K562 (cell line): ENCODE measurements at regions not wholly inside any gene's neighbourhood (a gene's known extent, or its start where the extent isn't known, plus 50 kb on each side); places are given as distances from the start of the nearest gene placed in this dataset.

Experiments used
- ATAC-seq: fragments of 200-7000 bp; cut with Tn5 transposase; 3 replicates; pipeline ENCODE4 v1.9.1; 2020; ENCODE audit warnings: moderate library complexity
- BruUV-seq: library from RNA; stranded (reverse); fragments of 400-500 nt; replicated peaks from 2 replicates; lab custom pipeline; 2021; lab: Mats Ljungman, UMichigan
- CTCF ChIA-PET: fragments of 300-600 bp; formaldehyde crosslinking; extraction: SDS; loops from one replicate; lab custom pipeline; 2021; ENCODE audit warnings: low intra/inter-chr PET ratio; lab: Yijun Ruan, JAX
- POLR2A ChIA-PET: fragments of 300-600, 350-650 bp; sonication (Branson Sonifier 250); formaldehyde crosslinking; extraction: SDS; loops from one replicate; lab custom pipeline; 2021; ENCODE audit warnings: antibody characterized with exemption, inconsistent platforms; lab: Yijun Ruan, JAX
- DNase-seq, 4 experiments: peaks; one replicate each; pipeline versions ENCODE4 v3.0.0 to v3.0.0-alpha.2; 2011 to 2018; ENCODE audit warnings: low spot score in 3 of 4, mixed read lengths in 3 of 4; ENCODE audit errors: extremely low read depth in 1 of 4
- FAIRE-seq: peaks from 2 replicates; lab custom pipeline; 2011; peaks lifted over from hg19 to GRCh38; lab: Jason Lieb, UNC
- H2AFZ ChIP-seq: 2 replicates; pipeline ENCODE4 v1.6.0; 2011; ENCODE audit warnings: low read depth, low read length, control low read depth, inconsistent platforms
- H3K27ac ChIP-seq: fragments of 200-600 bp; 3 replicates; pipeline ENCODE4 v1.8.0; 2011; ENCODE audit warnings: low read depth, mild to moderate bottlenecking, control low read depth, inconsistent platforms, low read length, moderate library complexity, mixed read lengths; ENCODE audit errors: extremely low read depth
- H3K27me3 ChIP-seq, 2 experiments: fragments of 300-600 bp in 1 of 2; 2 replicates in 1 of 2; 3 replicates in 1 of 2; pipeline versions ENCODE4 v1.6.0 to v1.8.0; 2011; ENCODE audit warnings: inconsistent platforms in 2 of 2, low read length in 2 of 2, mild to moderate bottlenecking in 1 of 2, mixed read lengths in 1 of 2, moderate library complexity in 1 of 2; ENCODE audit not compliant: control insufficient read depth in 2 of 2, insufficient read depth in 2 of 2
- H3K36me3 ChIP-seq: fragments of 300-600 bp; 3 replicates; pipeline ENCODE4 v1.8.0; 2011; ENCODE audit warnings: mild to moderate bottlenecking, low read length, inconsistent platforms; ENCODE audit not compliant: control insufficient read depth, insufficient read depth
- H3K4me1 ChIP-seq, 2 experiments: fragments of 200-600 bp in 1 of 2; replicated peaks in 1 of 2; 2 replicates in 1 of 2; 3 replicates in 1 of 2; pipeline versions ENCODE4 v1.5.1 to v1.8.0; 2011; ENCODE audit warnings: inconsistent platforms in 2 of 2, low read length in 2 of 2, mild to moderate bottlenecking in 1 of 2, mixed read lengths in 1 of 2, moderate library complexity in 1 of 2; ENCODE audit not compliant: control insufficient read depth in 2 of 2, insufficient read depth in 2 of 2
- H3K4me2 ChIP-seq: 2 replicates; pipeline ENCODE4 v1.6.1; 2011; ENCODE audit warnings: low read length, control low read depth, inconsistent platforms, mixed read lengths; ENCODE audit not compliant: insufficient read depth
- H3K4me3 ChIP-seq: fragments of 200-600 bp; sonication (generic), shearing (Covaris generic); 2 replicates; pipeline ENCODE4 v1.5.1; 2016; ENCODE audit warnings: control low read depth, inconsistent platforms
- H3K79me2 ChIP-seq: fragments of 200-600 bp; 3 replicates; pipeline ENCODE4 v1.8.0; 2011; ENCODE audit warnings: low read length, inconsistent platforms; ENCODE audit not compliant: control insufficient read depth, insufficient read depth
- H3K9ac ChIP-seq, 2 experiments: 2 replicates each; pipeline versions ENCODE4 v1.6.0 to v1.6.1; 2011; ENCODE audit warnings: low read depth in 2 of 2, low read length in 2 of 2, control low read depth in 1 of 2, inconsistent platforms in 1 of 2, mild to moderate bottlenecking in 1 of 2, mixed read lengths in 1 of 2; ENCODE audit not compliant: insufficient read depth in 1 of 2
- H3K9me1 ChIP-seq: one replicate; pipeline ENCODE4 v1.6.0; 2011; ENCODE audit warnings: inconsistent platforms, mild to moderate bottlenecking, low read length, moderate library complexity; ENCODE audit not compliant: control insufficient read depth, insufficient read depth
- H3K9me3 ChIP-seq: replicated peaks from 2 replicates; pipeline ENCODE4 v1.5.1; 2011; ENCODE audit warnings: low read depth, low read length, inconsistent platforms; ENCODE audit not compliant: control insufficient read depth, insufficient read depth
- H4K20me1 ChIP-seq: replicated peaks from 2 replicates; pipeline ENCODE4 v1.6.1; 2011; ENCODE audit warnings: low read length, inconsistent platforms, mixed read lengths; ENCODE audit not compliant: control insufficient read depth, insufficient read depth
- DDX20 ChIP-seq: fragments of 450-650 bp; IDR thresholded peaks from 2 replicates; pipeline ENCODE4 v1.6.1; 2016; ENCODE audit warnings: missing genetic modification characterization, low read depth, mild to moderate bottlenecking, missing compliant biosample characterization, moderate library complexity
- ELK3 ChIP-seq: fragments of 450-650 bp; formaldehyde crosslinking; IDR thresholded peaks from 2 replicates; pipeline ENCODE4 v1.4.0; 2020; ENCODE audit warnings: mild to moderate bottlenecking
- FOXA3 ChIP-seq, 2 experiments: fragments of 450-650 bp in 1 of 2; sonication (generic) in 1 of 2; formaldehyde crosslinking; IDR thresholded peaks in 1 of 2; conservative IDR thresholded peaks in 1 of 2; 2 replicates each; pipeline versions ENCODE4 v1.4.0 to v1.8.0; 2020 to 2022; ENCODE audit warnings: mild to moderate bottlenecking in 2 of 2, missing genetic modification reagents in 1 of 2
- JUNB ChIP-seq: fragments of 450-650 bp; formaldehyde crosslinking; conservative IDR thresholded peaks from 2 replicates; pipeline ENCODE4 v1.4.0; 2020; ENCODE audit warnings: mild to moderate bottlenecking
- SP1 ChIP-seq: sonication (generic); formaldehyde crosslinking; IDR thresholded peaks from 2 replicates; pipeline ENCODE4 v1.8.1; 2022; ENCODE audit warnings: mild to moderate bottlenecking, missing genetic modification reagents
- SREBF1 ChIP-seq: fragments of 150-350 bp; IDR thresholded peaks from 2 replicates; pipeline ENCODE4 v1.6.1; 2014; ENCODE audit warnings: antibody characterized with exemption, low read depth, low read length, borderline replicate concordance
- TCF7 ChIP-seq: sonication (generic); IDR thresholded peaks from 2 replicates; pipeline ENCODE4 v1.6.1; 2016; ENCODE audit warnings: antibody characterized with exemption, borderline replicate concordance
- ZBTB40 ChIP-seq, 2 experiments: fragments of 450-650 bp in 1 of 2; sonication (generic) in 1 of 2; formaldehyde crosslinking in 1 of 2; IDR thresholded peaks; 2 replicates each; pipeline versions ENCODE4 v1.7.1 to v1.9.0; 2016 to 2022; ENCODE audit warnings: inconsistent platforms in 1 of 2, mild to moderate bottlenecking in 1 of 2, missing genetic modification reagents in 1 of 2
- ZNF165 ChIP-seq: fragments of 250-450 bp; sonication (Bioruptor Pico); IDR thresholded peaks from 2 replicates; pipeline ENCODE4 v1.4.0; 2020; ENCODE audit warnings: borderline replicate concordance
- ZNF644 ChIP-seq: fragments of 200-800 bp; sonication (Bioruptor generic); IDR thresholded peaks from 2 replicates; pipeline ENCODE4 v1.6.1; 2016; ENCODE audit warnings: low read depth, missing genetic modification characterization, missing compliant biosample characterization
- WGBS: fragments of 100-300 bp; shearing (Covaris generic); methylation state at CpG from one replicate; pipeline ENCODE4 v1.1.6; 2016; ENCODE audit warnings: low coverage, mixed read lengths; ENCODE audit not compliant: insufficient coverage; ENCODE audit errors: missing lambda C conversion rate; 5-methylcytosine and 5-hydroxymethylcytosine counted together
- in situ Hi-C: fragments of 300-500 bp; cut with MboI; formaldehyde crosslinking; loops from 4 replicates; pipeline ENCODE4 v1.15.0; 2018; ENCODE audit warnings: inconsistent platforms, mixed read lengths
- intact Hi-C: fragments of 100-400 bp; cut with micrococcal nuclease; formaldehyde crosslinking; loops from 2 replicates; pipeline ENCODE4 v1.14.2; 2022

- BruUV-seq = no TSS peak
- Histone ChIP-seq H3K4me2 (no peak overlapping the region), H3K9me3 (no peaks in the 10 kb centered on the region), H3K27me3 (peaks cover 16 to 55% of the 10 kb centered on the region in 2 experiments), H3K79me2 (no peaks in the 10 kb centered on the region), H3K9me1 (no peaks in the 10 kb centered on the region), H2AFZ (no peak overlapping the region), H3K4me3 (no peak overlapping the region), H3K27ac (no peak overlapping the region), H4K20me1 (no peaks in the 10 kb centered on the region), H3K9ac (no peak overlapping the region), H3K4me1 (no peaks in the 10 kb centered on the region), H3K36me3 (no peaks in the 10 kb centered on the region)
- no peak for ATAC-seq
- POLR2A ChIA-PET = interaction anchor here (1.0 kb wide), 1 partner anchor 111 kb away, joined by 3 read pairs; no protein-coding TSS in a partner anchor
- CTCF ChIA-PET = interaction anchor here (0.6 to 3.2 kb wide), 2 partner anchors 48 to 61 kb away, joined by 3 to 23 read pairs; no protein-coding TSS in a partner anchor
- FAIRE-seq = no peak
- no peak for DNase-seq
- 0% methylated on average over 4 of the region's 4 CpGs for WGBS
- intact Hi-C loops = loop anchor here (5.0 kb wide), 3 partner anchors 55 to 515 kb away; no protein-coding TSS in a partner anchor
- in situ Hi-C loops = no loop called here
- no peak for TF ChIP-seq SP1 (CRISPR knock-in tag)
- no peak for TF ChIP-seq SREBF1
- no peak for TF ChIP-seq ZNF165 (CRISPR knock-in tag)
- no peak for TF ChIP-seq ELK3 (CRISPR knock-in tag)
- TF ChIP-seq ZNF644 (tag) = no peak
- no peak for TF ChIP-seq DDX20 (tag)
- no peak for TF ChIP-seq ZBTB40 (IDR thresholded peaks at IDR 0.05)
- TF ChIP-seq ZBTB40 (CRISPR knock-in tag; IDR thresholded peaks at IDR 0.05) = no peak
- TF ChIP-seq FOXA3 (CRISPR knock-in tag; conservative IDR thresholded peaks at IDR 0.05 in 1 of 2, IDR thresholded peaks at IDR 0.05 in 1 of 2) = no peak
- no peak for TF ChIP-seq JUNB
- TF ChIP-seq TCF7 = no peak
These were observed 53.7 kb downstream of the CAMK2N1 start for GRCh38 chr1:20432341-20432740.
